ENCODE measurements at regions not wholly inside any gene's neighbourhood (a gene's known extent, or its start where the extent isn't known, plus 50 kb on each side); places are given as distances from the start of the nearest gene placed in this dataset.
"Not testable (repeated sequence)": the region's sequence is repeated elsewhere in the genome, so short reads cannot be mapped to it uniquely, and the experiment has no call there.

- H3K4me3 ChIP-seq (ENCODE audit: low read depth, low read length), result no peak overlapping the region
- TF ChIP-seq CTCF (conservative IDR thresholded peaks at IDR 0.05; ENCODE audit: low read depth, low read length), result no peak
- no peak for DNase-seq (ENCODE audit: low read depth)
Observed at GRCh38 chr16:25625620-25626019, 66.1 kb upstream of the HS3ST4 start.

GRCh38 chr16:25614716-25615265 is 77.0 kb upstream of the HS3ST4 start:
- no peak for DNase-seq (ENCODE audit: low read depth)
- no peak for TF ChIP-seq CTCF (conservative IDR thresholded peaks at IDR 0.05; ENCODE audit: low read depth, low read length)

GRCh38 chr16:25613931-25614330 is 77.8 kb upstream of the HS3ST4 start:
- H3K4me3 ChIP-seq (ENCODE audit: low read depth, low read length), result no peak overlapping the region
- DNase-seq (ENCODE audit: low read depth), result no peak
- no peak for TF ChIP-seq CTCF (conservative IDR thresholded peaks at IDR 0.05; ENCODE audit: low read depth, low read length)

More at GRCh38 chr16:25614716-25615265, 77.0 kb upstream of the HS3ST4 start:
- H3K4me3 ChIP-seq (ENCODE audit: low read depth, low read length), result no peak overlapping the region

GRCh38 chr16:25608002-25608401 is 83.8 kb upstream of the HS3ST4 start:
- H3K4me3 ChIP-seq (ENCODE audit: low read depth, low read length), result no peak overlapping the region
- DNase-seq (ENCODE audit: low read depth), result no peak
- TF ChIP-seq CTCF (conservative IDR thresholded peaks at IDR 0.05; ENCODE audit: low read depth, low read length), result no peak

GRCh38 chr16:25606069-25606468 is 85.7 kb upstream of the HS3ST4 start:
- H3K4me3 ChIP-seq (ENCODE audit: low read depth, low read length), result no peak overlapping the region

GRCh38 chr16:25605381-25605780 is 86.4 kb upstream of the HS3ST4 start:
- TF ChIP-seq CTCF (conservative IDR thresholded peaks at IDR 0.05; ENCODE audit: low read depth, low read length), result no peak
- no peak for DNase-seq (ENCODE audit: low read depth)
- H3K4me3 ChIP-seq (ENCODE audit: low read depth, low read length), result no peak overlapping the region

More at GRCh38 chr16:25606069-25606468, 85.7 kb upstream of the HS3ST4 start:
- TF ChIP-seq CTCF (conservative IDR thresholded peaks at IDR 0.05; ENCODE audit: low read depth, low read length), result no peak
- DNase-seq (ENCODE audit: low read depth), result no peak

GRCh38 chr16:25601306-25601705 is 90.5 kb upstream of the HS3ST4 start:
- DNase-seq (ENCODE audit: low read depth), result not testable (repeated sequence)

More at GRCh38 chr16:25601306-25601705, 90.5 kb upstream of the HS3ST4 start:
- not testable (repeated sequence) for H3K4me3 ChIP-seq (ENCODE audit: low read depth, low read length)

Data from choroid plexus epithelial cell (primary cell).